Activated effector memory CD4-positive, alpha-beta T cell treated with anti-CD3 and anti-CD28 coated beads, Interleukin-2, amount 50 U/mL, for 16 hours (primary cell): ENCODE measurements at regions not wholly inside any gene's neighbourhood (a gene's known extent, or its start where the extent isn't known, plus 50 kb on each side); places are given as distances from the start of the nearest gene placed in this dataset.
A peak's percentile ranks its signal among the peaks of the same experiment; 100 is the strongest.
"Not testable (repeated sequence)": the region's sequence is repeated elsewhere in the genome, so short reads cannot be mapped to it uniquely, and the experiment has no call there.

Experiments
- DNase-seq: peaks from one replicate; pipeline ENCODE4 v3.0.0-alpha.2; 2020

GRCh38 chrX:140163371-140164159 lies 198.2 kb upstream of the CXorf66 start:
- DNase-seq, result no peak

GRCh38 chrX:140157611-140158010 lies 192.3 kb upstream of the CXorf66 start:
- DNase-seq, result no peak

GRCh38 chrX:140157143-140157542 lies 191.8 kb upstream of the CXorf66 start:
- no peak for DNase-seq

GRCh38 chrX:140151316-140151715 lies 186.0 kb upstream of the CXorf66 start:
- no peak for DNase-seq

GRCh38 chrX:140149761-140150160 lies 184.4 kb upstream of the CXorf66 start:
- DNase-seq, result no peak

GRCh38 chrX:140141444-140142029 lies 176.2 kb upstream of the CXorf66 start:
- DNase-seq, result no peak

- DNase-seq, result not testable (repeated sequence)
Observed at GRCh38 chrX:140138492-140138891, 173.2 kb upstream of the CXorf66 start.

- DNase-seq, result not testable (repeated sequence)
Observed at GRCh38 chrX:140138065-140138464, 172.7 kb upstream of the CXorf66 start.

GRCh38 chrX:140132937-140133336 lies 167.6 kb upstream of the CXorf66 start:
- DNase-seq, result no peak

GRCh38 chrX:140123446-140123845 lies 158.1 kb upstream of the CXorf66 start:
- DNase-seq, result no peak

- not testable (repeated sequence) for DNase-seq
Observed at GRCh38 chrX:140114059-140114458, 148.7 kb upstream of the CXorf66 start.

- DNase-seq, result no peak
Observed at GRCh38 chrX:140110081-140110650, 144.8 kb upstream of the CXorf66 start.

GRCh38 chrX:140104760-140105159 lies 139.4 kb upstream of the CXorf66 start:
- no peak for DNase-seq

GRCh38 chrX:140099221-140099620 lies 133.9 kb upstream of the CXorf66 start:
- DNase-seq, result no peak

GRCh38 chrX:140092121-140092520 lies 126.8 kb upstream of the CXorf66 start:
- DNase-seq, result no peak

GRCh38 chrX:140091125-140091886 lies 126.0 kb upstream of the CXorf66 start:
- peak; percentile 69 for DNase-seq

GRCh38 chrX:140090800-140091124 lies 125.4 kb upstream of the CXorf66 start:
- DNase-seq, result no peak

GRCh38 chrX:140088438-140088837 lies 123.1 kb upstream of the CXorf66 start:
- DNase-seq, result no peak

- DNase-seq, result no peak
Observed at GRCh38 chrX:140087875-140088274, 122.6 kb upstream of the CXorf66 start.

GRCh38 chrX:140086691-140087090 lies 121.4 kb upstream of the CXorf66 start:
- no peak for DNase-seq

GRCh38 chrX:140074851-140075250 lies 109.5 kb upstream of the CXorf66 start:
- DNase-seq, result not testable (repeated sequence)

GRCh38 chrX:140071037-140071436 lies 105.7 kb upstream of the CXorf66 start:
- DNase-seq, result no peak

GRCh38 chrX:140065961-140066662 lies 100.8 kb upstream of the CXorf66 start:
- no peak for DNase-seq
